Superior temporal gyrus (tissue), 1 donor: ENCODE measurements at regions not wholly inside any gene's neighbourhood (a gene's known extent, or its start where the extent isn't known, plus 50 kb on each side); places are given as distances from the start of the nearest gene placed in this dataset.
"Not testable (repeated sequence)": the region's sequence is repeated elsewhere in the genome, so short reads cannot be mapped to it uniquely, and the experiment has no call there.

Experiments used
- DNase-seq: peaks from one replicate; pipeline ENCODE4 v3.0.0-alpha.2; 2016; ENCODE audit errors: extremely low spot score

GRCh38 chr2:56510610-56511009 is 326.8 kb downstream of the CCDC85A start:
- DNase-seq: no peak

- no peak for DNase-seq
Observed at GRCh38 chr2:56515399-56515798, 331.6 kb downstream of the CCDC85A start.

DNA sequence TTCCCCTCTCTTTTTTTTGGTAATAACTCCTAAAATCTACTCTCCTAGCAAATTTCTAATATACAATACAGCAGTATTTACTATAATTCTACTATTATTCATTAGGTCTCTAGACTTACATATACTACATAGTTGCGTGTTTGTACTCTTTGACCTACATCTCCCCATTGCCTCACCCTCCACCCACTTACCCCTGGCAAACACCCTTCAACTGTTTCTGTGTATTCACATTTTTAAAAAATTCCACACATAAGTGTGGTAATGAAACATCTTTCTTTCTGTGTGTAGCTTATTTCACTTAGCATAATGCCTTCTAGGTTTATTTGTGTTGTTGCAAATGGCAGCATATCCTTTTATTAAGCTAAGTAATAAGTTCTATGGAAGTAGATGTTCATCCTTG is 336.0 kb downstream of the CCDC85A start:
- no peak for DNase-seq

GRCh38 chr2:56522605-56523089 is 338.9 kb downstream of the CCDC85A start:
- no peak for DNase-seq

GRCh38 chr2:56523816-56524215 is 340.0 kb downstream of the CCDC85A start:
- no peak for DNase-seq

- DNase-seq: no peak
Observed at GRCh38 chr2:56531668-56532420, 348.1 kb downstream of the CCDC85A start.

DNA sequence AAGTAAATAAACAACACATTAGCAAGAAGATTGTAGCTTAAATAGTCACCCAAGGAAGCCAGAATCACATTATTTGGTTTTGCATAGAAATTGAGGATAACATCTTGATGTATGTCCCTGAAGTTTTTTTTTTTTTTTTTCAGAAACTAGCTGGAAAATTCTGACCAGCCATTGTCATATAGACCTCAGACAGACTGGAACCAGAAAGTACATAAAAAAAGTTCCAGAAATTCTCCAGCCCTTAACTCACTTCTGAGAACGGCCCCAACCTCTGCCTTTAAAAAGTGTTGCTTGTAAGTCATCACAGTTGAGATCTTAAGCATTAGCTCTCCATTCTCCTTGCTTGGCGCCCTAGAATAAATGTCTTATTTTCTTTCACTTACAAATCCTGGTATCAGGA is 350.5 kb downstream of the CCDC85A start:
- DNase-seq: no peak

DNA sequence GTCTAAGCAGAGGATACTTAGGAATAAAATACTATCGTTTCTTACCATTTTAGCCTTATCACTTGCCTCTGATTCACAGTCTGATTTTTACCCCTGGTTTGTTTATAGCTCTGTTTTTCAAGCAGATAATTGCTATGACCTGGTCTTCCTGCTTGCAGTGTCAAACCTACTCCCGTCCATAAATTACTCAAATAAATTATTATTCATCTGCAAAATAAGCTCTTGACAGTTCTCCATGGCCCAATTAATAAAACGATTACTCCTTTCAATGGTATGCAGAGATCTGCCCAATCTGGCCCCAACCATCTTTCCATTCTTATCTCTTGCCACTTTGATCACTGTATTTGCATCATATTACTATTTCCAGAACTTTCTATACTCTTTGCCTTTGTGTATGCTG is 354.0 kb downstream of the CCDC85A start:
- DNase-seq: no peak

GRCh38 chr2:56539618-56540017 is 355.8 kb downstream of the CCDC85A start:
- DNase-seq: no peak

DNA sequence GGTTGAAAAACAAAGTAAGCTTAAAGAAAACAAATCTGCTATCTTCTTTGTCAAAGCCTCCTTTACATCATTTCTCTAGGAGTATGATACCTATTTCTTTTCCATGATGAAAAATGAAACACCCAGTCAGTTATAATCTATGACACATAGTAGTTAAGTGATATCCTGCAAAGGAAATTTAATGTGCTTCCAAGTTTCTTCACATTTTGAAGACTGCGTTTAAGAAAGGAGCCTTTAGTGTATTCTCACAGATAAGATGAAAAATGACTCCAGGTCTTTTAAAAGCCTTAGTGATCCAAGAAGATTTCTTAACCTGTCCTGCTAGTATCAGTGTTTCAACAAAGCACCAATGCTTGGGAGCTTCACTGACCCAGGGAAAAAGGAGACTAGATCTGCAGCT is 356.7 kb downstream of the CCDC85A start:
- DNase-seq: no peak

DNA sequence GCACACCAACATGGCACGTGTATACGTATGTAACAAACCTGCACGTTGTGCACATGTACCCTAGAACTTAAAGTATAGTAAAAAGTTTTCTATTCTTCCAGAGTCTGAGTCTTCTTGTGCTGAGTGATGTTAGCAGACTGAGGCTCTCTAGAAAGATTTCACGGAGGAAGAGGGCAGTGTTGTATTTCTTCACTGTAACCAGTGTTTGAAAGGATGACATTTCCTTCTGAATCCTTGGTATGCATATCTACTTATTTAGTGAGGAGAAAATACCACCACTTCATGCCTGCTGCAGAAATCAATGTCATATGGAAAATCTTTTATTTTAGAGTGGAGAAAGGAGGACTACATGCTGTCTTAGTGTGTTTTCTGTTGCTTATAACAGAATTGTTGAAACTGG is 357.1 kb downstream of the CCDC85A start:
- DNase-seq: no peak

GRCh38 chr2:56542213-56542612 is 358.4 kb downstream of the CCDC85A start:
- no peak for DNase-seq

DNA sequence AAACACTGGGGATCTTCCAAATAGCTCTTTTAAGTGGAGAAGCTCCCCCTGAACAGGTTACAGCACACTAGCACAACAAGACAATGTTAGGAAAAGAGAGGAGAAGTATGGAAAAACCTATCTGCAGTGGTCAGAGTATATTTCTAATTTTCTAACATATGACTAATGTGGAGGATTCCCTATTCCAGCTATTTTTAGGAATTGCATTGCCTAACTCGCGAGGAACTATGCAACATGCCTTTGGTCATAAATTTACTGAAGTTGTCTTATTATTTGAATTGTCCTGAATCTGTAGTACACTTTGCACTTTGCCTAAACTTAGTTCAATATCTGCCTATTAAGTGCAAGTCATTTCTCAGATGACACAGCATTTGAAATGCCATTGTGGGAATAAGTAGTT is 381.4 kb downstream of the CCDC85A start:
- DNase-seq: no peak

DNA sequence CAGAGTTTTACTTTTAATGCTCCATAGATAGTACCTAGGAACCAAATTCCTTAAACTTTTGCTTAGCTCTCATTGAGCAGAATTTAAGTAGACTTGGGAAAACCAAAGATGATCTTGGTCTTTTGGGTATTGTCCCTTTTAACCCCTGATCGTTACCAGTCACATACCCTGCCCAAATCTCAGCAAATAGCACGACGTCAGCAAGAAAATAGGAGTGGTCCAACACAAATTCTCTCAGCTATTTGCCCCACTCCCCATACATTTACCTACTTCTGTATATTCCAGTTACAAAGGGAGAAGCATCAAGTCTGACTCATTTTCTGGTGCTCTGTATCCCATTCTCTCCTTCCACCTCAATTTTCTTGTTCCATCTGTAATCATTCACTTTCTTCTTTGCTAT is 387.3 kb downstream of the CCDC85A start:
- no peak for DNase-seq

- DNase-seq: no peak
Observed at GRCh38 chr2:56576001-56576400, 392.2 kb downstream of the CCDC85A start.

- no peak for DNase-seq
Observed at GRCh38 chr2:56580242-56580641, 396.5 kb downstream of the CCDC85A start.

- no peak for DNase-seq
Observed at GRCh38 chr2:56582570-56582969, 398.8 kb downstream of the CCDC85A start.

- no peak for DNase-seq
Observed at GRCh38 chr2:56583796-56584315, 400.1 kb downstream of the CCDC85A start.

GRCh38 chr2:56587456-56587855 is 403.7 kb downstream of the CCDC85A start:
- no peak for DNase-seq

GRCh38 chr2:56589194-56589593 is 405.4 kb downstream of the CCDC85A start:
- DNase-seq: no peak

GRCh38 chr2:56589835-56590234 is 406.0 kb downstream of the CCDC85A start:
- DNase-seq: no peak

- DNase-seq: no peak
Observed at GRCh38 chr2:56590611-56591010, 406.8 kb downstream of the CCDC85A start.

DNA sequence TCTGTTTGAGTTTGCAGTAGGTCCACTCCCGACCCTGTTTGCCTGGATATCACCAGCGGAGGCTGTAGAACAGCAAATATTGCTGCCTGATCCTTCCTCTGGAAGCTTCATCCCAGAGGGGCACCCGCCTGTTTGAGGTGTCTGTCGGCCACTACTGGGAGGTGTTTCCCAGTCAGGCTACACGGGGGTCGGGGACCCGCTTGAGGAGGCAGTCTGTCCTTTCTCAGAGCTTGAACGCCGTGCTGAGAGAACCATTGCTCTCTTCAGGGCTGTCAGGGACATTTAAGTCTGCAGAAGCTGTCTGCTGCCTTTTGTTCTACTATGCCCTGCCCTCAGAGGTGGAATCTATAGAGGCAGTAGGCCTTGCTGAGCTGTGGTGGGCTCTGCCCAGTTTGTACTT is 422.3 kb downstream of the CCDC85A start:
- not testable (repeated sequence) for DNase-seq

GRCh38 chr2:56613254-56613653 is 429.5 kb downstream of the CCDC85A start:
- DNase-seq: no peak
